ENCODE measurements at regions not wholly inside any gene's neighbourhood (a gene's known extent, or its start where the extent isn't known, plus 50 kb on each side); places are given as distances from the start of the nearest gene placed in this dataset.
"Not testable (repeated sequence)": the region's sequence is repeated elsewhere in the genome, so short reads cannot be mapped to it uniquely, and the experiment has no call there.

- TF ChIP-seq CTCF (IDR thresholded peaks at IDR 0.05 in 4 of 5, conservative IDR thresholded peaks at IDR 0.05 in 1 of 5); POLR2A (IDR thresholded peaks at IDR 0.05): not testable (repeated sequence)
Observed at GRCh38 chr2:47976728-47977127, 70.4 kb upstream of the FBXO11 start.
